Stomach (tissue), 4 donors: ENCODE measurements at regions not wholly inside any gene's neighbourhood (a gene's known extent, or its start where the extent isn't known, plus 50 kb on each side); places are given as distances from the start of the nearest gene placed in this dataset.

Source experiments
- EP300 ChIP-seq: sonication (generic); formaldehyde crosslinking; IDR thresholded peaks from one replicate; pipeline ENCODE4 v1.6.1; 2017; ENCODE audit warnings: antibody characterized with exemption
- POLR2A ChIP-seq, 4 donors: fragments of 450-650 bp; IDR thresholded peaks; one replicate each; pipeline ENCODE4 v1.6.1; 2016; ENCODE audit warnings: antibody characterized with exemption in 4 of 4, control low read depth in 2 of 4, mild to moderate bottlenecking in 1 of 4, moderate library complexity in 1 of 4

DNA sequence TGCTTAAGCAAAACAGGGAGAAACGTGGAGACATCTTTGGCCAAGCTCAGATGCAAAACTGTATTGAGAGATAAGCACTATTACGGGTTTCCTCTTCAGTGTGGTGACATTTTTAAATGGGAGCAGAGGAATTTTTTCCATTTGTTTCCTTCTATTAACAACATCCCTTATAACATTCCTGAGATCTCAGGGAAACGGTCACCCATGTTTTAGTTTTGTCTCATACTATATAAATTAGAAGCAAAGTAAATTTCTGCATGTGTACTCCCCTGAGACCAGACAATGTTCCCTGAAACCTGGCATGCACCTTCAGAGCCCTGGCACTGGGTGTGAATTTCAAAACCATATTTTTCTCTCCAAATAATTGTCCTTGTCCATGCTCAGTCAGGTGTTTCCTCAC lies 57.6 kb upstream of the RNF152 start:
- TF ChIP-seq EP300, result no peak
- TF ChIP-seq POLR2A (IDR thresholded peaks at IDR 0.05), result no peak
